ENCODE measurements at regions not wholly inside any gene's neighbourhood (a gene's known extent, or its start where the extent isn't known, plus 50 kb on each side); places are given as distances from the start of the nearest gene placed in this dataset.
A peak's percentile ranks its signal among the peaks of the same experiment; 100 is the strongest.

DNA sequence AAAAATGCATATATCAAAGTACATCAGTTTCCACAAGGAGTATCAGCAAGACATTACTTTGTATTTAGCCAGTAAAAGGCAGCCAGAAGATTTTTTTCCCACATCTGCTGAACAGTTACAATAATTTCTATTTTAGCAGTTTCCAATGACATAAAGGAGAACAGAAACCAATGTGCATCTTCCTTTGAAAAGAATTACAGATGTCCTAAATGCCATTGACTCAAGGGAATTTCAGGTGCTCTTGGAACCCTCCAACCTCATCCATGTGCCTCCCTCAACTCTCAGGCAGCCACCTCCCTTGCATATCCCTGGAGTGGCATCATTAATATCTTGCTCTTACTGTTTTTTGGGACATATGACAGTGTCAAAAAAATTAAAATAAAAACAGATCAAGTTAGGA lies 62.2 kb upstream of the ST8SIA1 start:
- H3K4me3 ChIP-seq (ENCODE audit: low read length), result no peak overlapping the region
- CTCF ChIA-PET, result interaction anchor here (1.2 to 2.7 kb wide), 5 partner anchors 13 to 313 kb away, joined by 4 to 8 read pairs (median 5); no protein-coding TSS in a partner anchor

DNA sequence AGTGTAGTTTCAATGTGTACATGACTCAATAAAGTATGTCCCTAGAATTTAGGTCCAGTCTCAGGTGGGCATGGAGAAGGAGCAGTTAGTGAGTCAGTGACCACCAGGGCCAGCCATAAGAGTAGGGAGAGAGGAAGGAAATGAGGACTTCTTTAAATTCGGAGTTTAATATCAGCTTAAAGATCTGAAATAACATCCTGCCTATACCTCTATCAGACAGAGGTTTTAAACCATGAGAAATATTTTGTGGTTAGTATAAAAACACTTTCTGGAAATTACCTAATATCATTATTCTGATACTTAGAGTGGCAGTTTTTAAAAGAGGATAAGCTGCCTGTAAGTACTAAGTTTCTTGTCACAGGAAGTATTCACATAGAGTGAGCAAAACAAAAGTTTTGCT lies 61.7 kb upstream of the ST8SIA1 start:
- peak in 3 of 5 donors; percentile 8 to 64 (median 64) for DNase-seq
- no peaks in the 10 kb centered on the region for H3K9me3 ChIP-seq (ENCODE audit: low read length)
- H3K27me3 ChIP-seq (ENCODE audit: insufficient read depth, low read length, poor library complexity, severe bottlenecking), result no peaks in the 10 kb centered on the region
- H3K4me3 ChIP-seq (ENCODE audit: low read length), result no peak overlapping the region
- CTCF ChIA-PET, result interaction anchor here (1.0 to 2.7 kb wide), 5 partner anchors 14 to 313 kb away, joined by 3 to 8 read pairs (median 5); no protein-coding TSS in a partner anchor
- Mint-ChIP-seq H3K4me3 (peak overlapping the region; percentile 38 to 78 (median 63)), H3K27ac (peak overlapping the region; percentile 78 to 95 (median 90)), H3K27me3 (no peaks in the 10 kb centered on the region), H3K36me3 (peaks cover 0 to under 1% (median 0%) of the 10 kb centered on the region in 3 donors), H3K4me1 (peaks cover 37 to 51% (median 51%) of the 10 kb centered on the region in 3 donors), H3K9me3 (peaks cover 0 to 9% (median 2%) of the 10 kb centered on the region in 5 donors)
- peaks cover 36% of the 10 kb centered on the region for H3K4me1 ChIP-seq (ENCODE audit: insufficient read depth, low read length)
- no peaks in the 10 kb centered on the region for H3K36me3 ChIP-seq (ENCODE audit: insufficient read depth, low read length)
- no peak overlapping the region for H3K27ac ChIP-seq (ENCODE audit: low read depth, low read length)
- POLR2A ChIA-PET, result interaction anchor here (1.2 to 3.0 kb wide), 3 partner anchors 13 to 61 kb away, joined by 4 to 40 read pairs (median 15); no protein-coding TSS in a partner anchor

More for the DNA sequence above, 62.2 kb upstream of the ST8SIA1 start:
- no peak for DNase-seq
- Histone ChIP-seq H3K4me1 (ENCODE audit: insufficient read depth, low read length) (peaks cover 36% of the 10 kb centered on the region), H3K27ac (ENCODE audit: low read depth, low read length) (peak overlapping the region; percentile 5), H3K36me3 (ENCODE audit: insufficient read depth, low read length) (no peaks in the 10 kb centered on the region), H3K27me3 (ENCODE audit: insufficient read depth, low read length, poor library complexity, severe bottlenecking) (no peaks in the 10 kb centered on the region), H3K9me3 (ENCODE audit: low read length) (no peaks in the 10 kb centered on the region)
- H3K27me3 Mint-ChIP-seq, result no peaks in the 10 kb centered on the region
- H3K27ac Mint-ChIP-seq, result peak overlapping the region; percentile 78 to 95 (median 90)
- H3K4me3 Mint-ChIP-seq, result peak overlapping the region; percentile 38 to 78 (median 63)
- H3K36me3 Mint-ChIP-seq, result peaks cover 0 to 2% (median 0%) of the 10 kb centered on the region in 3 donors
- POLR2A ChIA-PET, result interaction anchor here (1.2 to 3.0 kb wide), 3 partner anchors 13 to 61 kb away, joined by 4 to 40 read pairs (median 15); no protein-coding TSS in a partner anchor
- peaks cover 0 to 8% (median 2%) of the 10 kb centered on the region in 5 donors for H3K9me3 Mint-ChIP-seq
- H3K4me1 Mint-ChIP-seq, result peaks cover 39 to 51% (median 51%) of the 10 kb centered on the region in 3 donors

DNA sequence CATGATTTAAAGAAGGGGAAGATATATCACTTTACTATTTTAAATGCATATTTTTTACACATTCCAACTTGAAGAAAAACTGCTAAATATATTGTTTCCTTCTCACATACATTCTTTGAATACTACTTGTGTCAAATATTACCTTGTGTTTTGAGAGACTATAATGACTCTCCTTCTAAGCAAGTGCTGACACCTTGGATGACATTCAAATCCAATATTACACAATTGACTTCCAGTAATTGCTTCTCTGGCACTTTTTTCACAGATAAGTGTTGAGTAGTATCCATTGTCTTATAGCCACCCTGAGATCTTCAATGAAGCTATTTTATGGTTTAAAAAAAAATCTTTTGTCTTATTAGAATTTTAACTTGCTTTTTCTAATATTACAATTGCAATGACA lies 61.2 kb upstream of the ST8SIA1 start:
- CTCF ChIA-PET, result interaction anchor here (1.0 to 2.7 kb wide), 5 partner anchors 14 to 312 kb away, joined by 3 to 8 read pairs (median 5); no protein-coding TSS in a partner anchor
- Histone ChIP-seq H3K4me3 (ENCODE audit: low read length) (no peak overlapping the region), H3K9me3 (ENCODE audit: low read length) (no peaks in the 10 kb centered on the region), H3K36me3 (ENCODE audit: insufficient read depth, low read length) (no peaks in the 10 kb centered on the region), H3K27me3 (ENCODE audit: insufficient read depth, low read length, poor library complexity, severe bottlenecking) (no peaks in the 10 kb centered on the region), H3K4me1 (ENCODE audit: insufficient read depth, low read length) (peaks cover 36% of the 10 kb centered on the region), H3K27ac (ENCODE audit: low read depth, low read length) (no peak overlapping the region)
- no peaks in the 10 kb centered on the region for H3K27me3 Mint-ChIP-seq
- no peak overlapping the region for H3K4me3 Mint-ChIP-seq
- peaks cover 37 to 51% (median 51%) of the 10 kb centered on the region in 3 donors for H3K4me1 Mint-ChIP-seq
- no peaks in the 10 kb centered on the region for H3K36me3 Mint-ChIP-seq
- POLR2A ChIA-PET, result interaction anchor here (1.2 to 3.0 kb wide), 3 partner anchors 14 to 60 kb away, joined by 4 to 40 read pairs (median 15); no protein-coding TSS in a partner anchor
- no peak for DNase-seq
- peaks cover 0 to 8% (median 2%) of the 10 kb centered on the region in 5 donors for H3K9me3 Mint-ChIP-seq
- H3K27ac Mint-ChIP-seq, result peak overlapping the region; percentile 4 to 95 (median 84)

Data from CD8-positive, alpha-beta memory T cell (primary cell).